HFF-Myc (cell line): ENCODE measurements at regions not wholly inside any gene's neighbourhood (a gene's known extent, or its start where the extent isn't known, plus 50 kb on each side); places are given as distances from the start of the nearest gene placed in this dataset.

Experiments
- DNase-seq: peaks from one replicate; pipeline ENCODE4 v3.0.0-alpha.2; 2011; ENCODE audit warnings: low read depth; ENCODE audit errors: extremely low read depth
- H3K4me3 ChIP-seq: replicated peaks from 2 replicates; pipeline ENCODE4 v1.5.1; 2011; ENCODE audit warnings: low read depth, mild to moderate bottlenecking, control low read depth, low read length
- CTCF ChIP-seq: IDR thresholded peaks from 2 replicates; pipeline ENCODE4 v1.5.1; 2012; ENCODE audit warnings: mild to moderate bottlenecking, low read depth, low read length, control low read depth; ENCODE audit errors: missing control alignments

DNA sequence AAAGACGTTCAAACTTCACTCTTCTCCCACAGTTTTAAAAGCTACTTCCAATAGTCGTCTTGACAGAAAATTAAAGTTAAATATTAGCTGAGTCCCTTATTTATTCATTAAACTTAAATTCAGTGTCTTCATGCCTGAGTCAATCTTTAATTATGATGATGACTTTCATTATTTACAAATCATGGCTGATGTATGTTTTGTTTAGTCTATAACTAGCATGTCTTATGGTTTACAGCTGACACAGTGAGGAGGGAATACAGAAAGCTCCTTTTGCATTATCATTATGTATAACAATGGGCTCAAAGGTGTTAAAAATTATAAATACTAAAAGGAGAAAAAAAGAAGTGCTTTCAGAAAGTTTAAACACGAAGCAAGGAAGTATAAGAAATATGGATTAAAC, 1333.1 kb downstream of the CDH8 start:
- no peak overlapping the region for H3K4me3 ChIP-seq
- DNase-seq, result no peak
- no peak for TF ChIP-seq CTCF

- DNase-seq, result no peak
- TF ChIP-seq CTCF, result no peak
- no peak overlapping the region for H3K4me3 ChIP-seq
Observed at GRCh38 chr16:60686824-60687223, 1349.4 kb downstream of the CDH8 start.

DNA sequence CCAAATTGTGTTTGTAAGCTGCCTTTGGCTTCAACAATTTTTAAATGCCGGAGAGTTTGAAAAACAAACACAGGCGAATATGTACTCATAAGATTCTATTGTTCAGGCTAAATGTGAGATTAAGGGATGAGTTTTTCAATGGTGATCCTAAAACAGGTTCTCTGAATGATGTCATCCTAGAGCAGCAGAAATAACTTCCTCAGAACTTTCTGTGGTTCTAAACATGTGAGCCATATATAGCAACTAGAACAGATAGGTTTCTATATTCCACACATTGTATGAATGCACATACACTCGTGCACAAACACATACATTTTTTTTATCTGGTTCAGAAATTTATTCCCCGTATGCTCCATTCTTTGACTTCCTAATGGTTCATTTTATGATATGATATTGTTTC, 1352.2 kb downstream of the CDH8 start:
- DNase-seq, result no peak
- no peak for TF ChIP-seq CTCF
- no peak overlapping the region for H3K4me3 ChIP-seq

GRCh38 chr16:60682219-60682618, 1354.0 kb downstream of the CDH8 start:
- DNase-seq, result no peak
- H3K4me3 ChIP-seq, result no peak overlapping the region
- TF ChIP-seq CTCF, result no peak

GRCh38 chr16:60681043-60681442, 1355.2 kb downstream of the CDH8 start:
- no peak for DNase-seq
- TF ChIP-seq CTCF, result no peak
- no peak overlapping the region for H3K4me3 ChIP-seq

DNA sequence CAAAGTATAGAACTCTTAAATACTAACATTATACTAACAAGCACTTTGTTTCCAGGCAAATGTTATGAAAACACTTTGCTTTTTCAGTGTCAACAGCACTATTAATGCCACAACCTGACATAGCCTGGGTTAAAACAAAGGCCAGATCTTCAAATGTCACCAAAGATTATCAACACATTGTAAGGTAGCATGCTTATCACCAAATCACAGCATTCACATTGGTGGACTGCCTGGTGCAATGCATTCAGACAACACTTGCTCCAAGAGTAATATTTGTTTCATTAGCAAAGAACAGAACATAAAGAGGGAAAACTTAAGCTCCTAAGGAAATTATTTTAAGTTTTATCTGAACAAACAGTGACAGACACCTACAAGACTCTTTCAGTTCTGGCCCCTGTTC, 1361.2 kb downstream of the CDH8 start:
- no peak for DNase-seq
- TF ChIP-seq CTCF, result no peak
- H3K4me3 ChIP-seq, result no peak overlapping the region

- DNase-seq, result no peak
- TF ChIP-seq CTCF, result no peak
- no peak overlapping the region for H3K4me3 ChIP-seq
Observed at GRCh38 chr16:60674241-60674640, 1362.0 kb downstream of the CDH8 start.
